ENCODE measurements at regions not wholly inside any gene's neighbourhood (a gene's known extent, or its start where the extent isn't known, plus 50 kb on each side); places are given as distances from the start of the nearest gene placed in this dataset.

- Histone ChIP-seq H3K4me3 (ENCODE audit: low read depth, low read length) (no peak overlapping the region), H3K27me3 (ENCODE audit: control insufficient read depth, insufficient read depth, low read length) (no peaks in the 10 kb centered on the region), H3K9me3 (ENCODE audit: control insufficient read depth, insufficient read depth, low read length) (no peaks in the 10 kb centered on the region), H3K27ac (ENCODE audit: low read depth, low read length) (no peak overlapping the region)
- ChIA-PET POLR2A (no interaction called here), CTCF (no interaction called here)
- no peak for TF ChIP-seq CTCF (IDR thresholded peaks at IDR 0.05; ENCODE audit: low read depth, low read length)
- DNase-seq (ENCODE audit: low read depth, low spot score): no peak
Observed at GRCh38 chr20:60677819-60678218, 574.2 kb upstream of the CDH4 start.

- ChIA-PET POLR2A (no interaction called here), CTCF (no interaction called here)
- Histone ChIP-seq H3K4me3 (ENCODE audit: low read depth, low read length) (no peak overlapping the region), H3K9me3 (ENCODE audit: control insufficient read depth, insufficient read depth, low read length) (peaks cover 3% of the 10 kb centered on the region; the same call in 1 of the 2 replicates), H3K27ac (ENCODE audit: low read depth, low read length) (no peak overlapping the region), H3K27me3 (ENCODE audit: control insufficient read depth, insufficient read depth, low read length) (no peaks in the 10 kb centered on the region)
- no peak for TF ChIP-seq CTCF (IDR thresholded peaks at IDR 0.05; ENCODE audit: low read depth, low read length)
- DNase-seq (ENCODE audit: low read depth, low spot score): no peak
Observed at GRCh38 chr20:60680554-60680953, 571.5 kb upstream of the CDH4 start.

GRCh38 chr20:60687213-60687612 lies 564.8 kb upstream of the CDH4 start:
- H3K4me3 ChIP-seq (ENCODE audit: low read depth, low read length): no peak overlapping the region
- H3K27me3 ChIP-seq (ENCODE audit: control insufficient read depth, insufficient read depth, low read length): no peaks in the 10 kb centered on the region
- no peak overlapping the region for H3K27ac ChIP-seq (ENCODE audit: low read depth, low read length)
- ChIA-PET POLR2A (no interaction called here), CTCF (no interaction called here)
- no peak for TF ChIP-seq CTCF (IDR thresholded peaks at IDR 0.05; ENCODE audit: low read depth, low read length)
- no peak for DNase-seq (ENCODE audit: low read depth, low spot score)
- peaks cover 3% of the 10 kb centered on the region; the same call in 1 of the 2 replicates for H3K9me3 ChIP-seq (ENCODE audit: control insufficient read depth, insufficient read depth, low read length)

- TF ChIP-seq CTCF (IDR thresholded peaks at IDR 0.05; ENCODE audit: low read depth, low read length): no peak
- no peak overlapping the region for H3K27ac ChIP-seq (ENCODE audit: low read depth, low read length)
- no peak overlapping the region for H3K4me3 ChIP-seq (ENCODE audit: low read depth, low read length)
- ChIA-PET CTCF (interaction anchor here (1.3 kb wide), 1 partner anchor 480 kb away, joined by 3 read pairs; no protein-coding TSS in a partner anchor), POLR2A (no interaction called here)
- no peaks in the 10 kb centered on the region for H3K9me3 ChIP-seq (ENCODE audit: control insufficient read depth, insufficient read depth, low read length)
- no peaks in the 10 kb centered on the region for H3K27me3 ChIP-seq (ENCODE audit: control insufficient read depth, insufficient read depth, low read length)
- no peak for DNase-seq (ENCODE audit: low read depth, low spot score)
Observed at GRCh38 chr20:60690771-60691170, 561.3 kb upstream of the CDH4 start.

- no peak for TF ChIP-seq CTCF (IDR thresholded peaks at IDR 0.05; ENCODE audit: low read depth, low read length)
- DNase-seq (ENCODE audit: low read depth, low spot score): no peak
- ChIA-PET POLR2A (no interaction called here), CTCF (no interaction called here)
- Histone ChIP-seq H3K27me3 (ENCODE audit: control insufficient read depth, insufficient read depth, low read length) (no peaks in the 10 kb centered on the region), H3K27ac (ENCODE audit: low read depth, low read length) (no peak overlapping the region), H3K4me3 (ENCODE audit: low read depth, low read length) (no peak overlapping the region), H3K9me3 (ENCODE audit: control insufficient read depth, insufficient read depth, low read length) (no peaks in the 10 kb centered on the region)
Observed at GRCh38 chr20:60691966-60692615, 560.0 kb upstream of the CDH4 start.

All from AG04450 (cell line).